K562 (cell line): ENCODE measurements at regions not wholly inside any gene's neighbourhood (a gene's known extent, or its start where the extent isn't known, plus 50 kb on each side); places are given as distances from the start of the nearest gene placed in this dataset.

Experiments used
- CBX2 ChIP-seq: fragments of 200-600 bp; sonication (generic); IDR thresholded peaks from one replicate; pipeline ENCODE4 v1.6.1; 2012; ENCODE audit warnings: mild to moderate bottlenecking, low read length, inconsistent platforms; ENCODE audit not compliant: insufficient read depth, poor library complexity, severe bottlenecking
- CBX5 ChIP-seq: IDR thresholded peaks from 2 replicates; pipeline ENCODE4 v1.6.1; 2014; ENCODE audit warnings: low read depth, borderline replicate concordance
- CHD4 ChIP-seq: fragments of 200-600 bp; sonication (generic); IDR thresholded peaks from 3 replicates; pipeline ENCODE4 v1.6.1; 2012; ENCODE audit warnings: low read depth, mild to moderate bottlenecking, mixed read lengths, low read length, inconsistent platforms; ENCODE audit not compliant: insufficient read depth, insufficient replicate concordance, poor library complexity, severe bottlenecking
- FIP1L1 ChIP-seq: fragments of 200-400 bp; formaldehyde crosslinking; IDR thresholded peaks from 2 replicates; pipeline ENCODE4 v1.6.1; 2018; ENCODE audit warnings: mild to moderate bottlenecking, low read depth, low read length; ENCODE audit not compliant: poor library complexity, severe bottlenecking
- FOXJ3 ChIP-seq: sonication (generic); formaldehyde crosslinking; IDR thresholded peaks from 2 replicates; pipeline ENCODE4 v1.4.0; 2020; ENCODE audit warnings: mild to moderate bottlenecking, missing genetic modification reagents
- POLR2AphosphoS5 ChIP-seq: IDR thresholded peaks from 2 replicates; pipeline ENCODE4 v1.6.1; 2011; ENCODE audit warnings: mild to moderate bottlenecking, low read depth, low read length, moderate library complexity; ENCODE audit not compliant: control insufficient read depth, insufficient read depth
- RREB1 ChIP-seq: fragments of 250-450 bp; sonication (Bioruptor Pico); IDR thresholded peaks from 2 replicates; pipeline ENCODE4 v1.4.0; 2020
- SMAD4 ChIP-seq: fragments of 250-450 bp; sonication (Bioruptor Pico); conservative IDR thresholded peaks from 2 replicates; pipeline ENCODE4 v1.8.0; 2021; ENCODE audit warnings: inconsistent platforms, mild to moderate bottlenecking, moderate library complexity
- USF2 ChIP-seq: sonication (generic); formaldehyde crosslinking; IDR thresholded peaks from 2 replicates; pipeline ENCODE4 v1.5.0; 2020; ENCODE audit warnings: missing genetic modification reagents
- ZFP91 ChIP-seq: sonication (generic); formaldehyde crosslinking; IDR thresholded peaks from 2 replicates; pipeline ENCODE4 v1.8.0; 2022; ENCODE audit warnings: mild to moderate bottlenecking, missing genetic modification reagents
- ZFPM2 ChIP-seq: fragments of 250-450 bp; sonication (Bioruptor Pico); IDR thresholded peaks from 2 replicates; pipeline ENCODE4 v1.5.1; 2022; ENCODE audit warnings: mild to moderate bottlenecking

GRCh38 chr13:70758932-70759331 is 650.7 kb upstream of the KLHL1 start:
- TF ChIP-seq CHD4 (no peak), FOXJ3 (CRISPR knock-in tag) (no peak), CBX2 (no peak), SMAD4 (no peak), FIP1L1 (no peak), ZFP91 (no peak), POLR2AphosphoS5 (no peak), CBX5 (no peak), USF2 (CRISPR knock-in tag) (no peak), RREB1 (CRISPR knock-in tag) (no peak), ZFPM2 (CRISPR knock-in tag) (no peak)
